ENCODE measurements at regions not wholly inside any gene's neighbourhood (a gene's known extent, or its start where the extent isn't known, plus 50 kb on each side); places are given as distances from the start of the nearest gene placed in this dataset.

GRCh38 chr11:104320956-104321355 is 157.0 kb upstream of the PDGFD start:
- no peak for TF ChIP-seq POLR2A (IDR thresholded peaks at IDR 0.05)
- TF ChIP-seq, protein P1, sequence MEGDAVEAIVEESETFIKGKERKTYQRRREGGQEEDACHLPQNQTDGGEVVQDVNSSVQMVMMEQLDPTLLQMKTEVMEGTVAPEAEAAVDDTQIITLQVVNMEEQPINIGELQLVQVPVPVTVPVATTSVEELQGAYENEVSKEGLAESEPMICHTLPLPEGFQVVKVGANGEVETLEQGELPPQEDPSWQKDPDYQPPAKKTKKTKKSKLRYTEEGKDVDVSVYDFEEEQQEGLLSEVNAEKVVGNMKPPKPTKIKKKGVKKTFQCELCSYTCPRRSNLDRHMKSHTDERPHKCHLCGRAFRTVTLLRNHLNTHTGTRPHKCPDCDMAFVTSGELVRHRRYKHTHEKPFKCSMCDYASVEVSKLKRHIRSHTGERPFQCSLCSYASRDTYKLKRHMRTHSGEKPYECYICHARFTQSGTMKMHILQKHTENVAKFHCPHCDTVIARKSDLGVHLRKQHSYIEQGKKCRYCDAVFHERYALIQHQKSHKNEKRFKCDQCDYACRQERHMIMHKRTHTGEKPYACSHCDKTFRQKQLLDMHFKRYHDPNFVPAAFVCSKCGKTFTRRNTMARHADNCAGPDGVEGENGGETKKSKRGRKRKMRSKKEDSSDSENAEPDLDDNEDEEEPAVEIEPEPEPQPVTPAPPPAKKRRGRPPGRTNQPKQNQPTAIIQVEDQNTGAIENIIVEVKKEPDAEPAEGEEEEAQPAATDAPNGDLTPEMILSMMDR (IDR thresholded peaks at IDR 0.05): no peak
